ENCODE measurements at regions not wholly inside any gene's neighbourhood (a gene's known extent, or its start where the extent isn't known, plus 50 kb on each side); places are given as distances from the start of the nearest gene placed in this dataset.

DNA sequence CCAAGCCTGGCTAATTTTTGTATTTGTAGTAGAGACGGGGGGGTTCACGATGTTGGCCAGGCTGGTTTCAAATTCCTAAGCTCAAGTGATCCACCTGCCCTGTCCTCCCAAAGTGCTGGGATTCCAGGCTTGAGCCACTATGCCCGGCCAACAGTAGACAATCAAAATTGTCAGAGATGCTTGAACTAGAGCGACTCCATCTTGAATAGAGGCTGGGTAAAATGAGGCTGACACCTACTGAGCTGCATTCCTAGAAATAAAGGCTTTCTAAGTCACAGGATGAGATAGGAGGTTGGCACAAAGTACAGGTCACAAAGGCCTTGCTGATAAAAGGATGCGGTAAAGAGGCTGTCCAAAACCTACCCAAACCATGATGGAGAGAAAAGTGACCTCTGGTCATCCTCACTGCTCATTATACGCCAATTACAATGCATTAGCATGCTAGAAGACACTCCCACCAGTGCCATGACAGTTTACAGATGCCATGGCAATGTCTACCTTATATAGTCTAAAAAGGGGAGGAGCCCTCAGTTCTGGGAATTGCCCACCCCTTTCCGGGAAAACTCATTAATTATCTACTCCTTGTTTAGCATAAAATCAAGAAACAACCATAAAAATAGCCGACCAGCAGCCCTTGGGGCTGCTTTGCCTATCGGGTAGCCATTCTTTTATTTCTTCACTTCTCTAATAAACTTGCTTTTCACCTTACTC is 134.5 kb downstream of the BAMBI start (continued):
- TF ChIP-seq, protein P1, sequence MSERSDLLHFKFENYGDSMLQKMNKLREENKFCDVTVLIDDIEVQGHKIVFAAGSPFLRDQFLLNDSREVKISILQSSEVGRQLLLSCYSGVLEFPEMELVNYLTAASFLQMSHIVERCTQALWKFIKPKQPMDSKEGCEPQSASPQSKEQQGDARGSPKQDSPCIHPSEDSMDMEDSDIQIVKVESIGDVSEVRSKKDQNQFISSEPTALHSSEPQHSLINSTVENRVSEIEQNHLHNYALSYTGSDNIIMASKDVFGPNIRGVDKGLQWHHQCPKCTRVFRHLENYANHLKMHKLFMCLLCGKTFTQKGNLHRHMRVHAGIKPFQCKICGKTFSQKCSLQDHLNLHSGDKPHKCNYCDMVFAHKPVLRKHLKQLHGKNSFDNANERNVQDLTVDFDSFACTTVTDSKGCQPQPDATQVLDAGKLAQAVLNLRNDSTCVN (CRISPR knock-in tag; IDR thresholded peaks at IDR 0.05), result peak; percentile 34; the same call in 1 of the 2 replicates
- no peak for TF ChIP-seq BRD9 (IDR thresholded peaks at IDR 0.05; ENCODE audit: low read depth, partially characterized antibody)
- TF ChIP-seq TBP (optimal IDR thresholded peaks at IDR 0.05; ENCODE audit: low read depth, low read length), result peak; percentile 27
- no peak for TF ChIP-seq HCFC1 (IDR thresholded peaks at IDR 0.05; ENCODE audit: low read depth, low read length)
- TF ChIP-seq HSF4 (CRISPR knock-in tag; IDR thresholded peaks at IDR 0.05; ENCODE audit: borderline replicate concordance), result peak; percentile 93; the same call in 1 of the 2 replicates
- no peak for TF ChIP-seq DNMT1 (IDR thresholded peaks at IDR 0.05)

DNA sequence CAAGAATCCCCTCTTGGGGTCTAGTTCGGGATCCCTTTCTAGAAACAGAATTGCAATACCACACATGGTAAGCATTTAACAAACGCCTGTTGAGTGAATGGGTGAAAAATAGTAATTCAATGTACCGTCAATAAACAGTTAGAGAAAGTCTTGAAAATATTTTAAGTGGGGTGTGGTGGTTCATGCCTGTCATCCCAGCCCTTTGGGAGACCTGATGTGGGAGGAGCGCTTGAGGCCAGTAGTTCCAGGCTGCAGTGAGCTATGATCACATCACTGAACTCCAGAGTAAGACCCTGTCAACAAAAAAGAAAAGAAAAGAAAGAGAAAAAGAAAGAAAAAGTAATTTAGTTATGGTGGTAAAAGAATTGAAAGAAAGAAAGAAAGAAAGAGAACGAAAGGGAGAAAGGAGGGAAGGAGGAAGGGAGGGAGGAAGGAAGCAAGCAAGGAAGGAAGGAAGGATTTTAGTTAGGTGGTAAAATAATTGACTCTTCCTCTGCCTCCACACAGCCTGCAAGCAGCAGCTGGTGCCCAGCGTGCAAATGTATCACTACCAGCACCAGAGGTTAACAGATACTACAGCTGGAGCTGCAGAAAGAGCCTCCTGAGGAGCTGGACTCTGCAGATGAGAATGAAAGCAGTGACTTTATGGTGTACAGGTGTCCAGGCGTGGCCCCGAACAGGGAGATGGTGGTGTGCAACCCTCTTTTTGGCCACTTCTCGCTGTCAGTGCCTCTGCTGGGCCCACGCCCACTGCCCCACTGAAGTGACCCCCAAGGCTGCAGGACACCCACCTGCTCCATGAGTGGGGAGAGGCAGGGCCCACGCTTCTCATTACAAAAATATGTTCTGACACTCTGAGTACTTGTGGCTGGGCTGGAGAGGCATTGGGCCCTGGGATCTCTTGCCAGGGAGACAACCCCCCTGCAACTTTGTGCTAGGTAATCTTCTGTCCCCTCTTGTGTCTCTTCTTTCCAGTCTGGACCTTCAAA is 135.4 kb downstream of the BAMBI start:
- Histone ChIP-seq H3K27me3 (ENCODE audit: control insufficient read depth in 2 of 2, insufficient read depth in 2 of 2, low read length in 2 of 2) (no peaks in the 10 kb centered on the region), H3K36me3 (ENCODE audit: control insufficient read depth, insufficient read depth, low read length) (peaks cover 2% of the 10 kb centered on the region; the same call in 1 of the 3 replicates), H3K9ac (ENCODE audit: insufficient read depth in 1 of 2, low read depth in 2 of 2, low read length in 2 of 2) (peak overlapping the region; percentile 47 to 50; a peak in 2 of 4 replicates), H3K79me2 (ENCODE audit: control insufficient read depth, insufficient read depth, low read length) (no peaks in the 10 kb centered on the region), H3K4me1 (replicated peaks in 1 of 2; ENCODE audit: control insufficient read depth in 2 of 2, insufficient read depth in 2 of 2, low read length in 2 of 2) (peaks cover 34 to 50% of the 10 kb centered on the region in 2 experiments), H4K20me1 (replicated peaks; ENCODE audit: control insufficient read depth, insufficient read depth, low read length) (no peaks in the 10 kb centered on the region), H2AFZ (ENCODE audit: low read depth, low read length) (peak overlapping the region; percentile 84), H3K27ac (ENCODE audit: extremely low read depth, low read depth, low read length) (peak overlapping the region; percentile 75; the same call in 2 of the 3 replicates), H3K9me3 (replicated peaks; ENCODE audit: control insufficient read depth, insufficient read depth, low read depth, low read length) (peaks cover 6% of the 10 kb centered on the region), H3K4me3 (no peak overlapping the region), H3K9me1 (ENCODE audit: control insufficient read depth, insufficient read depth, low read length) (no peaks in the 10 kb centered on the region), H3K4me2 (ENCODE audit: insufficient read depth, low read length) (peak overlapping the region; percentile 56)
- CTCF ChIA-PET (ENCODE audit: low intra/inter-chr PET ratio), result no interaction called here
- WGBS (ENCODE audit: insufficient coverage, low coverage, missing lambda C conversion rate), result 43% methylated on average over 11 of the region's 11 CpGs
- in situ Hi-C loops (cut with MboI), result no loop called here
- POLR2A ChIA-PET, result interaction anchor here (0.6 to 1.5 kb wide), 3 partner anchors 10 to 253 kb away, joined by 3 read pairs; no protein-coding TSS in a partner anchor
- FAIRE-seq, result peak; percentile 70
- peak in 1 of 4 experiments; percentile 50 for DNase-seq (ENCODE audit: extremely low read depth in 1 of 4, low spot score in 3 of 4)
- intact Hi-C loops (cut with micrococcal nuclease), result no loop called here
- BruUV-seq (replicated peaks), result no TSS peak
- ATAC-seq, result peak; percentile 55
- TF ChIP-seq, protein P2, sequence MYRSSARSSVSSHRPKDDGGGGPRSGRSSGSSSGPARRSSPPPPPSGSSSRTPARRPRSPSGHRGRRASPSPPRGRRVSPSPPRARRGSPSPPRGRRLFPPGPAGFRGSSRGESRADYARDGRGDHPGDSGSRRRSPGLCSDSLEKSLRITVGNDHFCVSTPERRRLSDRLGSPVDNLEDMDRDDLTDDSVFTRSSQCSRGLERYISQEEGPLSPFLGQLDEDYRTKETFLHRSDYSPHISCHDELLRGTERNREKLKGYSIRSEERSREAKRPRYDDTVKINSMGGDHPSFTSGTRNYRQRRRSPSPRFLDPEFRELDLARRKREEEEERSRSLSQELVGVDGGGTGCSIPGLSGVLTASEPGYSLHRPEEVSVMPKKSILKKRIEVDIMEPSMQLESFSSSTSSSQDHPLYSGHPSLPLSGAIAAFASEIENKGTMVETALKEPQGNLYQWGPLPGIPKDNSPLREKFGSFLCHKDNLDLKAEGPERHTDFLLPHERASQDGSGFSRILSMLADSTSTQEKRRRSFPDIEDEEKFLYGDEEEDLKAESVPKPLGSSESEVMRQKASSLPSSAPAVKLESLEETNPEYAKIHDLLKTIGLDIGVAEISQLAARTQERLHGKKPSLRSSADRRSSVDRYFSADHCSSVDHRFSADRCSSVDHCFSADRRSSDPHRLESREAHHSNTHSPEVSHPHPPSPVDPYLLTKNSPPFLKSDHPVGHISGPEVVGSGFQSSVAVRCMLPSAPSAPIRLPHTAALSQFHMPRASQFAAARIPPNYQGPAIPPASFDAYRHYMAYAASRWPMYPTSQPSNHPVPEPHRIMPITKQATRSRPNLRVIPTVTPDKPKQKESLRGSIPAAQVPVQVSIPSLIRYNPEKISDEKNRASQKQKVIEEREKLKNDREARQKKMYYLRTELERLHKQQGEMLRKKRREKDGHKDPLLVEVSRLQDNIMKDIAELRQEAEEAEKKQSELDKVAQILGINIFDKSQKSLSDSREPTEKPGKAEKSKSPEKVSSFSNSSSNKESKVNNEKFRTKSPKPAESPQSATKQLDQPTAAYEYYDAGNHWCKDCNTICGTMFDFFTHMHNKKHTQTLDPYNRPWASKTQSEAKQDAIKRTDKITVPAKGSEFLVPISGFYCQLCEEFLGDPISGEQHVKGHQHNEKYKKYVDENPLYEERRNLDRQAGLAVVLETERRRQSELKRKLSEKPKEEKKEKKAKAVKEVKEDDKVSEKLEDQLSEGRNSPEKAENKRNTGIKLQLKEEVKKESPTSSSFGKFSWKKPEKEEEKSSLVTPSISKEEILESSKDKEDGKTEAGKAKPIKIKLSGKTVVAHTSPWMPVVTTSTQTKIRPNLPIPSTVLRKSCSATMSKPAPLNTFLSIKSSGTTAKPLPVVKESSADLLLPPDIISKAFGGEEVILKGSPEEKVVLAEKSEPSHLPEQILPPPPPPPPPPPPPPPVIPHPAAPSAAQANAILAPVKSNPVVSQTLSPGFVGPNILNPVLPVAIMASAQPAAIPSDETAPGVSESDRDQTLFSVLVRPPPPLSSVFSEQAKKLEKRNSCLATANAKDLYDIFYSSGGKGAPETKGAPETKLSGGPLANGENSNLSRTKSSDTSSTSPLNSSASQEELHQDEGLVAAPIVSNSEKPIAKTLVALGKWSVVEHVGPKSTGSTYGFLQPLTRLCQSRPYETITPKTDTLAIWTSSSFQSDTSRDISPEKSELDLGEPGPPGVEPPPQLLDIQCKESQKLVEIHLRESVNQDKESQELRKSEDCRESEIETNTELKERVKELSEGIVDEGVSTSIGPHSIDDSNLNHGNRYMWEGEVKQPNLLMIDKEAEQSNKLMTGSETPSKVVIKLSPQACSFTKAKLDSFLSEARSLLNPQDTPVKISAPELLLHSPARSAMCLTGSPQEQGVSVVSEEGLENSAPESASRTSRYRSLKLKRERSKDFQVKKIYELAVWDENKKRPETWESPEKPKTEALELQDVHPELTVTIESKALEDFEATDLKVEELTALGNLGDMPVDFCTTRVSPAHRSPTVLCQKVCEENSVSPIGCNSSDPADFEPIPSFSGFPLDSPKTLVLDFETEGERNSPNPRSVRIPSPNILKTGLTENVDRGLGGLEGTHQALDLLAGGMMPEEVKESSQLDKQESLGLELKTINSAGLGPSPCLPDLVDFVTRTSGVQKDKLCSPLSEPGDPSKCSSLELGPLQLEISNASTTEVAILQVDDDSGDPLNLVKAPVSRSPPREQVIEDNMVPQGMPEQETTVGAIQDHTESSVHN (IDR thresholded peaks at IDR 0.05; ENCODE audit: borderline replicate concordance in 1 of 2, low read depth in 1 of 2), result no peak
- no peak for TF ChIP-seq ZNF23 (CRISPR knock-in tag; IDR thresholded peaks at IDR 0.05)
